Coronary artery (tissue), 2 donors: ENCODE measurements at regions not wholly inside any gene's neighbourhood (a gene's known extent, or its start where the extent isn't known, plus 50 kb on each side); places are given as distances from the start of the nearest gene placed in this dataset.

Experiments used
- DNase-seq: peaks from one replicate; pipeline ENCODE4 v3.0.0-alpha.2; 2017; ENCODE audit warnings: low spot score
- H3K27ac ChIP-seq, 2 donors: fragments of 200-600 bp; sonication (generic); one replicate each; pipeline ENCODE4 v1.5.1; 2016 to 2019
- H3K4me3 ChIP-seq: fragments of 200-600 bp; sonication (generic); 2 replicates; pipeline ENCODE4 v1.5.1; 2016; ENCODE audit warnings: mild to moderate bottlenecking, moderate library complexity
- TF ChIP-seq, protein P1 (sequence below): fragments of 200-600 bp; sonication (generic); IDR thresholded peaks from one replicate; pipeline ENCODE4 v1.5.1; 2019; ENCODE audit warnings: antibody characterized with exemption

DNA sequence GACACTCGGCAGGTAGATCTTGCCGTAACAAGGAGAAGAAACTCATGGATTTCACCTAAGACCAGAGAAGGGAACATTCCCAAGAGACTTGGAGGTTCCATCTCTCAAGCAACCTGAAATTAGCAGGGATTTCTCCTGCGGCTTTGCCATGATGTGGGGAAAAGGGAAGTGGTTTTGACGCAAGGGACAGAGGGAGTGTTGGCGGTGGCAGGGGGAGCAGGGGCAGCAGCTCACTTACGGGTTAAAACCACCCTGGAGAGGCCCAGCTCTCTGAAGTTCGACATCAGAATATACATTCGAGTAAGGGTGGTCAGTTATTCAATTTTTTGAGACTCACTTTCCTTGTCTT is 76.1 kb upstream of the POMP start:
- H3K4me3 ChIP-seq, result no peak overlapping the region
- TF ChIP-seq, protein P1, sequence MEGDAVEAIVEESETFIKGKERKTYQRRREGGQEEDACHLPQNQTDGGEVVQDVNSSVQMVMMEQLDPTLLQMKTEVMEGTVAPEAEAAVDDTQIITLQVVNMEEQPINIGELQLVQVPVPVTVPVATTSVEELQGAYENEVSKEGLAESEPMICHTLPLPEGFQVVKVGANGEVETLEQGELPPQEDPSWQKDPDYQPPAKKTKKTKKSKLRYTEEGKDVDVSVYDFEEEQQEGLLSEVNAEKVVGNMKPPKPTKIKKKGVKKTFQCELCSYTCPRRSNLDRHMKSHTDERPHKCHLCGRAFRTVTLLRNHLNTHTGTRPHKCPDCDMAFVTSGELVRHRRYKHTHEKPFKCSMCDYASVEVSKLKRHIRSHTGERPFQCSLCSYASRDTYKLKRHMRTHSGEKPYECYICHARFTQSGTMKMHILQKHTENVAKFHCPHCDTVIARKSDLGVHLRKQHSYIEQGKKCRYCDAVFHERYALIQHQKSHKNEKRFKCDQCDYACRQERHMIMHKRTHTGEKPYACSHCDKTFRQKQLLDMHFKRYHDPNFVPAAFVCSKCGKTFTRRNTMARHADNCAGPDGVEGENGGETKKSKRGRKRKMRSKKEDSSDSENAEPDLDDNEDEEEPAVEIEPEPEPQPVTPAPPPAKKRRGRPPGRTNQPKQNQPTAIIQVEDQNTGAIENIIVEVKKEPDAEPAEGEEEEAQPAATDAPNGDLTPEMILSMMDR, result no peak
- no peak for DNase-seq
- H3K27ac ChIP-seq, result no peak overlapping the region

DNA sequence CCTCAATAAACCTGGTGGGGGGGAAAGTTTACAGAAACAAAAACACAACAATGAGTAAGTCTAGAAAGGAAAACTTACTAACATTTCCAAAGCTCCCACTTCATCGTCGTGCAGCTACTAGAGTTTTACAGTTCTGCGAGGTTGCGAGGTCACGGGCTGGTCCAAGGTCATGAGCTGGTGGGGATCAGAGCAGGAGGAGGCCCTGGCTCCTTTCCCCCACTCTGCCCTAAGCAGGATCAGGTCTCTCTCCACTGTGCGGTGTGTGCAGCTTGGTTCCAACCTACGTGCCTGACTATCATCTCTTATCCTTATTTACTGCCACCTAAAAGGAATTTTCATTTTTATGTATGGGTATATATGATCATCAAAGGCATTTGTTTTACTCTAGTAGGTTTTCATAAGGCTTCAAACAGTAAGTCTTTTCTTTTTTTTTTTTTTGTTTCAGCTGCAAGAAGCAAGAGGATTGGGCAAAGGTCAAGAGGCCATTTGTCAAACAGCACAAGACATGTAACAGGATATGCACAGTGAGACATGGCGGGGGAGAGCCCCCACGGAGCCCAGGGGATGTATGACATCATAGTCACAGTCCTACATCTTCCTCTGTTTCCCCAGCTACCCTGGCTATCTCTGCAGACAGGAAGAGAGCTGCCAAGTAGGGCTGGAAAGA is 76.6 kb upstream of the POMP start:
- Histone ChIP-seq H3K4me3 (no peak overlapping the region), H3K27ac (no peak overlapping the region)
- TF ChIP-seq, protein P1, result no peak
- no peak for DNase-seq

DNA sequence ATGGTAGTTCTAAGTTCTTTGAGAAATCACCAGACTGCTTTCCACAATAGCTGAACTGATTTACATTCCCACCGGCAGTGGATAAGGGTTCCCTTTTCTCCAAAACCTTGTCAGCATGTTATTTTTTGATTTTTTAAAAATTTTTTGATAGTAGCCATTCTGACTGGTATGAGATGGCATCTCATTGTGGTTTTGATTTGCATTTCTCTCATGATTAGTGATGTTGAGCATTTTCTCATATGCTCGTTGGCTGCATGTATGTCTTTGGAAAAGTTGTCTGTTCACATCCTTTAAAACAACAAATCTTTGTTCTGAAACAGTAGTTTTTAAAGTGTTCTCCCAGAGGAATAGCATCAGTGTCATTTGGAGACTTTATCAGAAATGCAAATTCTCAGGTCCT is 77.5 kb upstream of the POMP start:
- DNase-seq, result no peak
- no peak overlapping the region for H3K27ac ChIP-seq
- TF ChIP-seq, protein P1, result no peak
- no peak overlapping the region for H3K4me3 ChIP-seq

DNA sequence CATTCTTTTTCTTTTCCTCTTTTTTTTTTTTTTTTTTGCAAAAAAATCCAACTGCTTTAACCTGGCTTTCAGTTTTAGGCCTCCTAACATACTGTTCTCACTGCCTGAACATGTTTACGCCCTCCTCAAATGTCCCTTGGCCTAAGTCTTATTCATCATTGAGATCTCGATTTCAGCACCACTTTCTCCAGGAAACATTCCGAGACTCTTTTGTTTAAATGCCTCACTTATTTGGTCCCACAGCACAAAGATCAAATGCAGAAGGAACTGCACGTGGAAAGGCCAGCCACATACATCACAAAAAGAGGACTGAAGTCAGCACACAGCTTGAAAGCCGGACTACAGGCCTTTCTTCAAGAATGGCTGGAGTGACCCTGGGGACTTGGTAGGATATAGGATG is 79.2 kb upstream of the POMP start:
- TF ChIP-seq, protein P1, result no peak
- Histone ChIP-seq H3K4me3 (no peak overlapping the region), H3K27ac (no peak overlapping the region)
- DNase-seq, result no peak

DNA sequence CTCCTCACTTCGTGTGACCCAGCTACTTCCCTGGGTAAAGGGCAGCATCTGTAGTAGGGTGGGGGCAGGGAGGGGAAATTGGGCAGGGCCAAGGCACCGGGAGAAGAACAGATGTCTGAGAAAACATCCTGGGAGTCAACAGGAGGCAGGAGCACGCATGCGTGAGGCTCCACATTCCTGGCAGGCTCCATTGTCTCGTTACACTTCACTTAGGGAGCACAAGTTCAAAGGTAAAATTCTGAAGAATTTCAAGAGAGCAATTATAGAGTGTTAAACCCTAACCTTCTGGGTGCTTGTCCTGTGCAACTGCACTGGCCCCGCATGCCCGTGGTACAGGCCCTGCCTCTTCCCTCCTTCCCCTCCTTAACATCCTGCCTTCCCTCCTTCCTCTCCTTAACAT is 79.6 kb upstream of the POMP start:
- TF ChIP-seq, protein P1, result no peak
- no peak for DNase-seq
- H3K4me3 ChIP-seq, result no peak overlapping the region
- H3K27ac ChIP-seq, result no peak overlapping the region

DNA sequence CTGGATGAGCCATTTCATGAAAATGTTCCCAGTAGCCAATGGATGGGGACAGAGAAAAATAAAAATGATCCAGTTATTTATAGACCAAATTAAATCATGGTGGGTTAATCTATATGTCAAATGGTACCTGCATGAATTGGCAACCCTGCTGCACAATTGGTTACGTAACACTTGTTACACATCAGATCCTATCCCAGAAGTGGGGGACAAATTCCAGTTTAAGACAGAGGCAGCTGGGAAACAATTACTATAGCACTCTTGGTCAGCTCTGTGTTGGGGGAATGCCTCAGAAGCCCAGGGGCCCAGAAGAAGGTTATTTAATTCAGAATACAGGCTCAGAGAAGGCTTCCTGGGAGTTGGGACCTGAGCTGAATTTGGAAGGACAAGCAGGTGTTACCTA is 81.1 kb upstream of the FLT1 start:
- no peak for DNase-seq
- TF ChIP-seq, protein P1, result no peak
- H3K4me3 ChIP-seq, result no peak overlapping the region
- H3K27ac ChIP-seq, result no peak overlapping the region

DNA sequence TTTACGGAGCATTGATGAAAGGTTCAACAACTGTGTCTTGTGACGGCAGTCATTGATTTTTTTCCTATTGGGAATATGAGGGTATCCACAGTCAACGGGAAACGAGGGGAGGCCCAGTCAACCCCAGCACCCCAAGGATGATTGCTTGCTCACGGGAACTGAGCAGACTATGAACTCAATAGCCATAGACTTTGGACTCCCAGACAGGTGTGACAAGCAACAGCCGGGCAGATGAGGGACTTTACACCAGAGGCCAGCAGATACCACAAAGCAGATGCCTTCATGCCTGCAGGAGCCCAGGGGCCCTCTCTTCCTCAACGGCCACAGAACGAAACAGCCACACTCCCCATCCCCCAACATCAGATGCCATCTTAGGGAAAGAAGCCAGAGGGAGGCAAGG is 80.3 kb upstream of the FLT1 start:
- no peak overlapping the region for H3K4me3 ChIP-seq
- TF ChIP-seq, protein P1, result no peak
- no peak for DNase-seq
- no peak overlapping the region for H3K27ac ChIP-seq
